ENCODE measurements at regions not wholly inside any gene's neighbourhood (a gene's known extent, or its start where the extent isn't known, plus 50 kb on each side); places are given as distances from the start of the nearest gene placed in this dataset.

DNA sequence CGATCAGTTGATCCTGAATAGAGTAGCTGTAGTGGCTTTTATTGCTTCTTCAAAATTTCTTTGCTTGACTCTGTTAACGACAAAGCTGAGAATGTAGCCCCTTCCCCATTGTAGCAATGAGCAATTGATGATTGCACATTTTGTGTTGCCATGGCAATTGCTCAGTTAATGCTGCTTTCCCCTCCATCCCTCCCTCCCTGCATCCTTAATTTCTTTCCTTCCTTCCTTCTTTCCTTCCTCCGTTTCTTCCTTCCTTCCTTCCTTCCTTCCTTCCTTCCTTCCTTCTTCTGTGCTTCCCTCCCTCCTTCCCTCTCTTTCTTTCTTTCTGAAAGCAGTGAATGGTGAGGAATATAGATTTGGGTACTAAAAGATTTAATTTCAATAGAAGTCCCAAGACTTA is 557.3 kb upstream of the MAP3K7 start:
- DNase-seq (ENCODE audit: low spot score), result no peak

DNA sequence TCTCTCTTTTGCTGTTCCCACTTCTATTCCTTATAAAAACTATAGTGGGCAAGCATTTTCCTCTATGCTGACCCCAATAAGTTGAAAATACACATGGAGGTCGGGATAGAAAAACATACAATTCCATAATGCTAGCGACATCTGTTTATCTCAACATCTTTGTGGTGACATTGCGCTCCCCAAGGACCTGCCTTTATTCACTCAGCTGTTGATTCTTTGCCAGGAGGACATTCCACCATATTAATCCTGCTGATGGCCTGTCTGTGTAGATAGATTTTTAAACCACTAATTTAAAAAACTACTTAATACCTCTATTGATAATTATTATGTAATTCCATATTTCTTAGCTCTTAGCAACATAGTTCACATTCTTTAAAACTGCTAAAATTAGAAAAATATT is 555.3 kb upstream of the MAP3K7 start:
- Histone ChIP-seq H3K9me3 (ENCODE audit: control insufficient read depth in 4 of 4, low read length in 3 of 4) (no peaks in the 10 kb centered on the region), H3K4me3 (ENCODE audit: low read depth in 1 of 3, low read length in 3 of 3) (no peak overlapping the region), H3K27ac (ENCODE audit: low read depth in 1 of 2, low read length in 2 of 2) (no peak overlapping the region), H3K9ac (ENCODE audit: low read depth in 1 of 2, low read length in 2 of 2) (no peak overlapping the region), H3K4me1 (ENCODE audit: control insufficient read depth in 4 of 4, insufficient read depth in 4 of 4, low read length in 3 of 4) (no peaks in the 10 kb centered on the region), H3K27me3 (ENCODE audit: control insufficient read depth in 4 of 4, insufficient read depth in 4 of 4, low read length in 3 of 4) (no peaks in the 10 kb centered on the region), H3K36me3 (ENCODE audit: control insufficient read depth in 4 of 4, insufficient read depth in 3 of 4, low read depth in 1 of 4, low read length in 3 of 4) (no peaks in the 10 kb centered on the region)
- no peak for DNase-seq (ENCODE audit: low spot score)
- WGBS, result 80% methylated on average over 3 of the region's 3 CpGs
- no peak for TF ChIP-seq GABPA (IDR thresholded peaks at IDR 0.05 in 1 of 2, conservative IDR thresholded peaks at IDR 0.05 in 1 of 2)

More for the DNA sequence above, 557.3 kb upstream of the MAP3K7 start:
- TF ChIP-seq FOXA1 (IDR thresholded peaks at IDR 0.05) (no peak), GABPA (IDR thresholded peaks at IDR 0.05 in 1 of 2, conservative IDR thresholded peaks at IDR 0.05 in 1 of 2) (no peak), RXRA (IDR thresholded peaks at IDR 0.05) (no peak), JUND (IDR thresholded peaks at IDR 0.05) (no peak), FOXA2 (IDR thresholded peaks at IDR 0.05) (no peak), HNF4G (IDR thresholded peaks at IDR 0.05) (no peak), HNF4A (conservative IDR thresholded peaks at IDR 0.05) (no peak), RAD21 (IDR thresholded peaks at IDR 0.05) (no peak), NR2F2 (IDR thresholded peaks at IDR 0.05) (no peak), YY1 (IDR thresholded peaks at IDR 0.05) (no peak), EGR1 (IDR thresholded peaks at IDR 0.05; ENCODE audit: low read depth in 2 of 2) (no peak), SP1 (IDR thresholded peaks at IDR 0.05) (no peak), TAF1 (conservative IDR thresholded peaks at IDR 0.05) (no peak)
- TF ChIP-seq, protein P1, sequence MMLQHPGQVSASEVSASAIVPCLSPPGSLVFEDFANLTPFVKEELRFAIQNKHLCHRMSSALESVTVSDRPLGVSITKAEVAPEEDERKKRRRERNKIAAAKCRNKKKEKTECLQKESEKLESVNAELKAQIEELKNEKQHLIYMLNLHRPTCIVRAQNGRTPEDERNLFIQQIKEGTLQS (IDR thresholded peaks at IDR 0.05), result no peak
- TF ChIP-seq, protein P2, sequence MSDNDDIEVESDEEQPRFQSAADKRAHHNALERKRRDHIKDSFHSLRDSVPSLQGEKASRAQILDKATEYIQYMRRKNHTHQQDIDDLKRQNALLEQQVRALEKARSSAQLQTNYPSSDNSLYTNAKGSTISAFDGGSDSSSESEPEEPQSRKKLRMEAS (IDR thresholded peaks at IDR 0.05), result no peak
- TF ChIP-seq, protein P3, sequence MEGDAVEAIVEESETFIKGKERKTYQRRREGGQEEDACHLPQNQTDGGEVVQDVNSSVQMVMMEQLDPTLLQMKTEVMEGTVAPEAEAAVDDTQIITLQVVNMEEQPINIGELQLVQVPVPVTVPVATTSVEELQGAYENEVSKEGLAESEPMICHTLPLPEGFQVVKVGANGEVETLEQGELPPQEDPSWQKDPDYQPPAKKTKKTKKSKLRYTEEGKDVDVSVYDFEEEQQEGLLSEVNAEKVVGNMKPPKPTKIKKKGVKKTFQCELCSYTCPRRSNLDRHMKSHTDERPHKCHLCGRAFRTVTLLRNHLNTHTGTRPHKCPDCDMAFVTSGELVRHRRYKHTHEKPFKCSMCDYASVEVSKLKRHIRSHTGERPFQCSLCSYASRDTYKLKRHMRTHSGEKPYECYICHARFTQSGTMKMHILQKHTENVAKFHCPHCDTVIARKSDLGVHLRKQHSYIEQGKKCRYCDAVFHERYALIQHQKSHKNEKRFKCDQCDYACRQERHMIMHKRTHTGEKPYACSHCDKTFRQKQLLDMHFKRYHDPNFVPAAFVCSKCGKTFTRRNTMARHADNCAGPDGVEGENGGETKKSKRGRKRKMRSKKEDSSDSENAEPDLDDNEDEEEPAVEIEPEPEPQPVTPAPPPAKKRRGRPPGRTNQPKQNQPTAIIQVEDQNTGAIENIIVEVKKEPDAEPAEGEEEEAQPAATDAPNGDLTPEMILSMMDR (IDR thresholded peaks at IDR 0.05; ENCODE audit: low read depth, low read length, missing input control), result no peak
- H3K9me3 ChIP-seq (ENCODE audit: control insufficient read depth in 4 of 4, low read length in 3 of 4), result no peaks in the 10 kb centered on the region
- no peak overlapping the region for H3K4me3 ChIP-seq (ENCODE audit: low read depth in 1 of 3, low read length in 3 of 3)
- no peak overlapping the region for H3K9ac ChIP-seq (ENCODE audit: low read depth in 1 of 2, low read length in 2 of 2)
- no peaks in the 10 kb centered on the region for H3K36me3 ChIP-seq (ENCODE audit: control insufficient read depth in 4 of 4, insufficient read depth in 3 of 4, low read depth in 1 of 4, low read length in 3 of 4)
- 63% methylated on average over 3 of the region's 3 CpGs for WGBS
- H3K4me1 ChIP-seq (ENCODE audit: control insufficient read depth in 4 of 4, insufficient read depth in 4 of 4, low read length in 3 of 4), result no peaks in the 10 kb centered on the region
- peaks cover 0 to 2% (median 0%) of the 10 kb centered on the region in 4 donors for H3K27me3 ChIP-seq (ENCODE audit: control insufficient read depth in 4 of 4, insufficient read depth in 4 of 4, low read length in 3 of 4)
- no peak overlapping the region for H3K27ac ChIP-seq (ENCODE audit: low read depth in 1 of 2, low read length in 2 of 2)

DNA sequence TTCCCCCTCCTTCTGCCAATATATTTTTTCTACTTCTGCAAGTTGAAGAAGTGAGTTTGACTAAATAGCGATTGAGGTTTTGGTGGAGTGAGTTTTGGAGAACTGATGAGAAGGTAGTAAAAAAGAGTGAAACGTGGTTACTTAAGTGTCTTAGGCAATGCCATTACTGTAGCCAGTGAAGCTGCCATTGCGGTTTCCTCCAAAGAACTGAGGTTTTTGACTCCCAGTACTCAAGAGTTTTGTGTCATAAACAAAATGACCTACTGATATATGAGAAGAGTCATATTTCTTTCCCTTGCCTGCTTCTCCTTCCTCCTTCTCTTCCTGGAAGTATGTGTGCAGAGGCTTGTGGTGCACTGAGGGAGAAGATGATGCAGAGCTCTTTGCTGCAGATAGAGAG is 554.5 kb upstream of the MAP3K7 start:
- H3K4me1 ChIP-seq (ENCODE audit: control insufficient read depth in 4 of 4, insufficient read depth in 4 of 4, low read length in 3 of 4), result no peaks in the 10 kb centered on the region
- no peak overlapping the region for H3K9ac ChIP-seq (ENCODE audit: low read depth in 1 of 2, low read length in 2 of 2)
- WGBS, result 71% methylated on average over 3 of the region's 3 CpGs
- no peaks in the 10 kb centered on the region for H3K9me3 ChIP-seq (ENCODE audit: control insufficient read depth in 4 of 4, low read length in 3 of 4)
- no peaks in the 10 kb centered on the region for H3K36me3 ChIP-seq (ENCODE audit: control insufficient read depth in 4 of 4, insufficient read depth in 3 of 4, low read depth in 1 of 4, low read length in 3 of 4)
- H3K27me3 ChIP-seq (ENCODE audit: control insufficient read depth in 4 of 4, insufficient read depth in 4 of 4, low read length in 3 of 4), result no peaks in the 10 kb centered on the region
- no peak overlapping the region for H3K27ac ChIP-seq (ENCODE audit: low read depth in 1 of 2, low read length in 2 of 2)
- H3K4me3 ChIP-seq (ENCODE audit: low read depth in 1 of 3, low read length in 3 of 3), result no peak overlapping the region
- DNase-seq (ENCODE audit: low spot score), result no peak
- TF ChIP-seq, protein P2 (IDR thresholded peaks at IDR 0.05), result no peak
- TF ChIP-seq TAF1 (conservative IDR thresholded peaks at IDR 0.05) (no peak), EGR1 (IDR thresholded peaks at IDR 0.05; ENCODE audit: low read depth in 2 of 2) (no peak), FOXA1 (IDR thresholded peaks at IDR 0.05) (no peak), RAD21 (IDR thresholded peaks at IDR 0.05) (no peak), YY1 (IDR thresholded peaks at IDR 0.05) (no peak), RXRA (IDR thresholded peaks at IDR 0.05) (no peak), FOXA2 (IDR thresholded peaks at IDR 0.05) (no peak), JUND (IDR thresholded peaks at IDR 0.05) (no peak)
- TF ChIP-seq, protein P4, sequence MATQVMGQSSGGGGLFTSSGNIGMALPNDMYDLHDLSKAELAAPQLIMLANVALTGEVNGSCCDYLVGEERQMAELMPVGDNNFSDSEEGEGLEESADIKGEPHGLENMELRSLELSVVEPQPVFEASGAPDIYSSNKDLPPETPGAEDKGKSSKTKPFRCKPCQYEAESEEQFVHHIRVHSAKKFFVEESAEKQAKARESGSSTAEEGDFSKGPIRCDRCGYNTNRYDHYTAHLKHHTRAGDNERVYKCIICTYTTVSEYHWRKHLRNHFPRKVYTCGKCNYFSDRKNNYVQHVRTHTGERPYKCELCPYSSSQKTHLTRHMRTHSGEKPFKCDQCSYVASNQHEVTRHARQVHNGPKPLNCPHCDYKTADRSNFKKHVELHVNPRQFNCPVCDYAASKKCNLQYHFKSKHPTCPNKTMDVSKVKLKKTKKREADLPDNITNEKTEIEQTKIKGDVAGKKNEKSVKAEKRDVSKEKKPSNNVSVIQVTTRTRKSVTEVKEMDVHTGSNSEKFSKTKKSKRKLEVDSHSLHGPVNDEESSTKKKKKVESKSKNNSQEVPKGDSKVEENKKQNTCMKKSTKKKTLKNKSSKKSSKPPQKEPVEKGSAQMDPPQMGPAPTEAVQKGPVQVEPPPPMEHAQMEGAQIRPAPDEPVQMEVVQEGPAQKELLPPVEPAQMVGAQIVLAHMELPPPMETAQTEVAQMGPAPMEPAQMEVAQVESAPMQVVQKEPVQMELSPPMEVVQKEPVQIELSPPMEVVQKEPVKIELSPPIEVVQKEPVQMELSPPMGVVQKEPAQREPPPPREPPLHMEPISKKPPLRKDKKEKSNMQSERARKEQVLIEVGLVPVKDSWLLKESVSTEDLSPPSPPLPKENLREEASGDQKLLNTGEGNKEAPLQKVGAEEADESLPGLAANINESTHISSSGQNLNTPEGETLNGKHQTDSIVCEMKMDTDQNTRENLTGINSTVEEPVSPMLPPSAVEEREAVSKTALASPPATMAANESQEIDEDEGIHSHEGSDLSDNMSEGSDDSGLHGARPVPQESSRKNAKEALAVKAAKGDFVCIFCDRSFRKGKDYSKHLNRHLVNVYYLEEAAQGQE (IDR thresholded peaks at IDR 0.05), result no peak
- TF ChIP-seq, protein P3 (IDR thresholded peaks at IDR 0.05; ENCODE audit: low read depth, low read length, missing input control), result no peak
- TF ChIP-seq, protein P5, sequence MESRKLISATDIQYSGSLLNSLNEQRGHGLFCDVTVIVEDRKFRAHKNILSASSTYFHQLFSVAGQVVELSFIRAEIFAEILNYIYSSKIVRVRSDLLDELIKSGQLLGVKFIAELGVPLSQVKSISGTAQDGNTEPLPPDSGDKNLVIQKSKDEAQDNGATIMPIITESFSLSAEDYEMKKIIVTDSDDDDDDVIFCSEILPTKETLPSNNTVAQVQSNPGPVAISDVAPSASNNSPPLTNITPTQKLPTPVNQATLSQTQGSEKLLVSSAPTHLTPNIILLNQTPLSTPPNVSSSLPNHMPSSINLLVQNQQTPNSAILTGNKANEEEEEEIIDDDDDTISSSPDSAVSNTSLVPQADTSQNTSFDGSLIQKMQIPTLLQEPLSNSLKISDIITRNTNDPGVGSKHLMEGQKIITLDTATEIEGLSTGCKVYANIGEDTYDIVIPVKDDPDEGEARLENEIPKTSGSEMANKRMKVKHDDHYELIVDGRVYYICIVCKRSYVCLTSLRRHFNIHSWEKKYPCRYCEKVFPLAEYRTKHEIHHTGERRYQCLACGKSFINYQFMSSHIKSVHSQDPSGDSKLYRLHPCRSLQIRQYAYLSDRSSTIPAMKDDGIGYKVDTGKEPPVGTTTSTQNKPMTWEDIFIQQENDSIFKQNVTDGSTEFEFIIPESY (IDR thresholded peaks at IDR 0.05), result no peak

Data from liver (tissue), 8 donors.